HCT116 (cell line): ENCODE measurements at regions not wholly inside any gene's neighbourhood (a gene's known extent, or its start where the extent isn't known, plus 50 kb on each side); places are given as distances from the start of the nearest gene placed in this dataset.

ENCODE experiments used
- ATAC-seq: fragments of 200-7000 bp; cut with Tn5 transposase; 2 replicates; pipeline ENCODE4 v1.9.1; 2020; ENCODE audit warnings: mild to moderate bottlenecking, moderate library complexity
- BruUV-seq: library from RNA; stranded (reverse); fragments of 400-500 nt; replicated peaks from 2 replicates; lab custom pipeline; 2021; lab: Mats Ljungman, UMichigan
- CTCF ChIA-PET: fragments of 300-600 bp; sonication (Branson Sonifier 250); formaldehyde crosslinking; loops from one replicate; lab custom pipeline; 2021; ENCODE audit warnings: antibody characterized with exemption; lab: Charles Lee
- POLR2A ChIA-PET: fragments of 300-600, 350-600 bp; sonication (Branson Sonifier 250); formaldehyde crosslinking; loops from one replicate; lab custom pipeline; 2021; ENCODE audit warnings: antibody characterized with exemption; lab: Charles Lee
- RAD21 ChIA-PET, 2 experiments: fragments of 300-600 bp; sonication (Branson Sonifier 250); formaldehyde crosslinking; loops; one replicate each; lab custom pipeline; 2023; ENCODE audit warnings: low total read pairs in 2 of 2; ENCODE audit not compliant: uncharacterized antibody in 2 of 2, unreplicated experiment in 2 of 2, low non-redundant PET in 1 of 2; lab: Charles Lee
- DNase-seq: peaks from one replicate; pipeline ENCODE4 v3.0.0-alpha.2; 2010; ENCODE audit warnings: low read depth, low spot score
- H2AFZ ChIP-seq: fragments of 200-600 bp; shearing (Covaris generic), sonication (generic); 2 replicates; pipeline ENCODE4 v1.6.1; 2017; ENCODE audit warnings: low read depth, mixed run types, mixed read lengths, antibody characterized with exemption, low read length; ENCODE audit not compliant: poor library complexity, severe bottlenecking
- H3K27ac ChIP-seq: 2 replicates; pipeline ENCODE4 v1.5.1; 2012; ENCODE audit warnings: low read depth, low read length
- H3K27me3 ChIP-seq: fragments of 200-600 bp; sonication (generic); 2 replicates; pipeline ENCODE4 v1.6.1; 2016; ENCODE audit warnings: mixed run types, low read length, mixed read lengths; ENCODE audit not compliant: insufficient read depth
- H3K36me3 ChIP-seq, 2 experiments: fragments of 200-500 bp in 1 of 2; fragments of 200-600 bp in 1 of 2; sonication (Bioruptor generic) in 1 of 2; sonication (generic) in 1 of 2; 2 replicates each; pipeline versions ENCODE4 v1.5.1 to v1.6.1; 2014 to 2016; ENCODE audit warnings: low read length in 2 of 2, inconsistent platforms in 1 of 2, mixed read lengths in 1 of 2, mixed run types in 1 of 2; ENCODE audit not compliant: insufficient read depth in 2 of 2, control insufficient read depth in 1 of 2
- H3K4me1 ChIP-seq, 2 experiments: fragments of 200-600 bp in 1 of 2; sonication (generic) in 1 of 2; 2 replicates each; pipeline versions ENCODE4 v1.5.1 to v1.6.1; 2012 to 2017; ENCODE audit warnings: low read length in 2 of 2, inconsistent platforms in 1 of 2, mild to moderate bottlenecking in 1 of 2, mixed read lengths in 1 of 2, mixed run types in 1 of 2, moderate library complexity in 1 of 2; ENCODE audit not compliant: insufficient read depth in 2 of 2, control insufficient read depth in 1 of 2
- H3K4me2 ChIP-seq: fragments of 200-600 bp; sonication (generic); 2 replicates; pipeline ENCODE4 v1.6.1; 2017; ENCODE audit warnings: mixed run types, low read length, mixed read lengths
- H3K4me3 ChIP-seq, 2 experiments: fragments of 200-600 bp in 1 of 2; sonication (generic) in 1 of 2; replicated peaks in 1 of 2; 2 replicates each; pipeline ENCODE4 v1.5.1; 2011 to 2016; ENCODE audit warnings: low read length in 2 of 2, control low read depth in 1 of 2, low read depth in 1 of 2, mild to moderate bottlenecking in 1 of 2, mixed read lengths in 1 of 2, mixed run types in 1 of 2
- H3K79me2 ChIP-seq: fragments of 200-600 bp; sonication (generic); 2 replicates; pipeline ENCODE4 v1.6.1; 2017; ENCODE audit warnings: mild to moderate bottlenecking, mixed run types, low read length, moderate library complexity, mixed read lengths; ENCODE audit not compliant: insufficient read depth
- H3K9ac ChIP-seq: fragments of 200-600 bp; sonication (generic); 2 replicates; pipeline ENCODE4 v1.6.1; 2016; ENCODE audit warnings: low read length, mixed read lengths
- H3K9me2 ChIP-seq: fragments of 200-600 bp; sonication (generic), shearing (Covaris generic); 2 replicates; pipeline ENCODE4 v1.6.1; 2017; ENCODE audit warnings: mixed run types, mild to moderate bottlenecking, moderate library complexity; ENCODE audit not compliant: insufficient read depth
- H3K9me3 ChIP-seq, 2 experiments: fragments of 200-500 bp in 1 of 2; fragments of 200-600 bp in 1 of 2; sonication (Bioruptor generic) in 1 of 2; sonication (generic) in 1 of 2; 2 replicates each; pipeline ENCODE4 v1.6.1; 2014 to 2017; ENCODE audit warnings: low read length in 2 of 2, mixed read lengths in 2 of 2, inconsistent platforms in 1 of 2, low read depth in 1 of 2, mild to moderate bottlenecking in 1 of 2, mixed run types in 1 of 2, moderate library complexity in 1 of 2; ENCODE audit not compliant: control insufficient read depth in 1 of 2, insufficient read depth in 1 of 2
- H4K20me1 ChIP-seq: fragments of 200-600 bp; sonication (generic), shearing (Covaris generic); 2 replicates; pipeline ENCODE4 v1.6.1; 2017; ENCODE audit warnings: mixed run types, mild to moderate bottlenecking, moderate library complexity; ENCODE audit not compliant: insufficient read depth
- ATF3 ChIP-seq: IDR thresholded peaks from 2 replicates; pipeline ENCODE4 v1.6.1; 2012
- CTCF ChIP-seq, 3 experiments: fragments of 200-600 bp in 1 of 3; sonication (generic) in 1 of 3; IDR thresholded peaks in 2 of 3; conservative IDR thresholded peaks in 1 of 3; 2 replicates each; pipeline ENCODE4 v1.5.1; 2012 to 2017; ENCODE audit warnings: low read depth in 2 of 3, low read length in 2 of 3, antibody characterized with exemption in 1 of 3, borderline replicate concordance in 1 of 3, control low read depth in 1 of 3, mild to moderate bottlenecking in 1 of 3, mixed read lengths in 1 of 3, mixed run types in 1 of 3, moderate library complexity in 1 of 3; ENCODE audit not compliant: insufficient read depth in 1 of 3
- ELF1 ChIP-seq: IDR thresholded peaks from 2 replicates; pipeline ENCODE4 v1.6.1; 2012; ENCODE audit warnings: low read depth, borderline replicate concordance
- EZH2 ChIP-seq: fragments of 200-600 bp; sonication (generic); IDR thresholded peaks from 2 replicates; pipeline ENCODE4 v1.6.1; 2017; ENCODE audit warnings: antibody characterized with exemption, mixed run types
- SIN3A ChIP-seq: IDR thresholded peaks from 2 replicates; pipeline ENCODE4 v1.6.1; 2012; ENCODE audit warnings: low read depth
- SP1 ChIP-seq: IDR thresholded peaks from 2 replicates; pipeline ENCODE4 v1.6.1; 2012; ENCODE audit warnings: low read depth
- YY1 ChIP-seq: IDR thresholded peaks from 2 replicates; pipeline ENCODE4 v1.6.1; 2011; ENCODE audit warnings: low read length, low read depth, moderate library complexity, mild to moderate bottlenecking; ENCODE audit not compliant: insufficient replicate concordance; ENCODE audit errors: extremely low read depth
- intact Hi-C: fragments of 100-400 bp; cut with micrococcal nuclease; formaldehyde crosslinking; loops from 2 replicates; pipeline ENCODE4 v1.10.0; 2022

- H3K27ac ChIP-seq = no peak overlapping the region
- peaks cover 63% of the 10 kb centered on the region for H3K27me3 ChIP-seq
- POLR2A ChIA-PET = no interaction called here
- H3K4me1 ChIP-seq = no peaks in the 10 kb centered on the region
- no peak overlapping the region for H2AFZ ChIP-seq
- RAD21 ChIA-PET = no interaction called here
- H3K9me3 ChIP-seq = no peaks in the 10 kb centered on the region
- no peak for ATAC-seq
- intact Hi-C loops = no loop called here
- no peak overlapping the region for H3K4me2 ChIP-seq
- H3K9ac ChIP-seq = no peak overlapping the region
- H3K4me3 ChIP-seq = no peak overlapping the region
- BruUV-seq = no TSS peak
- no peaks in the 10 kb centered on the region; the same call in 1 of the 2 replicates for H4K20me1 ChIP-seq
- DNase-seq = no peak
- no peaks in the 10 kb centered on the region for H3K9me2 ChIP-seq
- TF ChIP-seq SP1 = no peak
- no peak for TF ChIP-seq ELF1
- CTCF ChIA-PET = no interaction called here
- no peaks in the 10 kb centered on the region for H3K36me3 ChIP-seq
- no peaks in the 10 kb centered on the region for H3K79me2 ChIP-seq
Observed at GRCh38 chr4:20370274-20370673, 118.6 kb downstream of the SLIT2 start.

- Histone ChIP-seq H3K36me3 (no peaks in the 10 kb centered on the region), H3K4me1 (no peaks in the 10 kb centered on the region), H2AFZ (no peak overlapping the region), H3K79me2 (no peaks in the 10 kb centered on the region), H3K4me2 (no peak overlapping the region), H3K4me3 (no peak overlapping the region), H3K9me2 (no peaks in the 10 kb centered on the region), H3K9me3 (no peaks in the 10 kb centered on the region), H3K27me3 (peaks cover 28% of the 10 kb centered on the region), H3K27ac (no peak overlapping the region), H4K20me1 (no peaks in the 10 kb centered on the region), H3K9ac (no peak overlapping the region)
- no TSS peak for BruUV-seq
- ATAC-seq = no peak
- intact Hi-C loops = no loop called here
- TF ChIP-seq CTCF (IDR thresholded peaks at IDR 0.05 in 2 of 3, conservative IDR thresholded peaks at IDR 0.05 in 1 of 3; ENCODE audit: borderline replicate concordance in 1 of 3, insufficient read depth in 1 of 3, low read depth in 2 of 3, low read length in 2 of 3) = no peak
- no peak for TF ChIP-seq ATF3
- TF ChIP-seq SIN3A = no peak
- no peak for TF ChIP-seq YY1
- TF ChIP-seq EZH2 = no peak
- POLR2A ChIA-PET = interaction anchor here (0.7 kb wide), 1 partner anchor 228 kb away, joined by 5 read pairs; no protein-coding TSS in a partner anchor
- CTCF ChIA-PET = no interaction called here
- DNase-seq = no peak
- RAD21 ChIA-PET = no interaction called here
Observed at GRCh38 chr4:20376070-20376469, 124.4 kb downstream of the SLIT2 start.
